ENCODE measurements at regions not wholly inside any gene's neighbourhood (a gene's known extent, or its start where the extent isn't known, plus 50 kb on each side); places are given as distances from the start of the nearest gene placed in this dataset.
"Not testable (repeated sequence)": the region's sequence is repeated elsewhere in the genome, so short reads cannot be mapped to it uniquely, and the experiment has no call there.

- H3K36me3 ChIP-seq (ENCODE audit: control insufficient read depth, insufficient read depth, low read length) = no peaks in the 10 kb centered on the region
- DNase-seq = no peak
- no peak overlapping the region for H3K4me3 ChIP-seq (ENCODE audit: low read length)
- no peaks in the 10 kb centered on the region for H3K4me1 ChIP-seq (ENCODE audit: control insufficient read depth, insufficient read depth, low read length)
- H3K9me3 ChIP-seq (ENCODE audit: control insufficient read depth, low read depth, low read length) = no peaks in the 10 kb centered on the region
- H3K27ac ChIP-seq (ENCODE audit: low read length) = no peak overlapping the region
- no peaks in the 10 kb centered on the region for H3K27me3 ChIP-seq (ENCODE audit: control insufficient read depth, insufficient read depth, low read length)
These were observed 227.2 kb upstream of the TP63 start for GRCh38 chr3:189404024-189404423.

- no peak overlapping the region for H3K4me3 ChIP-seq (ENCODE audit: low read length)
- no CpG with 5 or more reads among the region's 3 CpGs for WGBS (ENCODE audit: insufficient coverage, low lambda C conversion rate)
- no peaks in the 10 kb centered on the region for H3K9me3 ChIP-seq (ENCODE audit: control insufficient read depth, low read depth, low read length)
- no peaks in the 10 kb centered on the region for H3K36me3 ChIP-seq (ENCODE audit: control insufficient read depth, insufficient read depth, low read length)
- H3K27ac ChIP-seq (ENCODE audit: low read length) = no peak overlapping the region
- DNase-seq = no peak
- H3K4me1 ChIP-seq (ENCODE audit: control insufficient read depth, insufficient read depth, low read length) = no peaks in the 10 kb centered on the region
- H3K27me3 ChIP-seq (ENCODE audit: control insufficient read depth, insufficient read depth, low read length) = no peaks in the 10 kb centered on the region
These were observed 226.2 kb upstream of the TP63 start for GRCh38 chr3:189404797-189405484.

- no peaks in the 10 kb centered on the region for H3K4me1 ChIP-seq (ENCODE audit: control insufficient read depth, insufficient read depth, low read length)
- no peak overlapping the region for H3K27ac ChIP-seq (ENCODE audit: low read length)
- no peaks in the 10 kb centered on the region for H3K36me3 ChIP-seq (ENCODE audit: control insufficient read depth, insufficient read depth, low read length)
- H3K9me3 ChIP-seq (ENCODE audit: control insufficient read depth, low read depth, low read length) = no peaks in the 10 kb centered on the region
- peak in 1 of 2 donors; percentile 17 for DNase-seq
- WGBS (ENCODE audit: insufficient coverage, low lambda C conversion rate) = no CpG with 5 or more reads among the region's 1 CpG
- H3K4me3 ChIP-seq (ENCODE audit: low read length) = no peak overlapping the region
- H3K27me3 ChIP-seq (ENCODE audit: control insufficient read depth, insufficient read depth, low read length) = no peaks in the 10 kb centered on the region
These were observed 225.0 kb upstream of the TP63 start for GRCh38 chr3:189406148-189406547.

- Histone ChIP-seq H3K36me3 (ENCODE audit: control insufficient read depth, insufficient read depth, low read length) (no peaks in the 10 kb centered on the region), H3K4me3 (ENCODE audit: low read length) (no peak overlapping the region), H3K4me1 (ENCODE audit: control insufficient read depth, insufficient read depth, low read length) (no peaks in the 10 kb centered on the region), H3K27me3 (ENCODE audit: control insufficient read depth, insufficient read depth, low read length) (no peaks in the 10 kb centered on the region), H3K27ac (ENCODE audit: low read length) (no peak overlapping the region), H3K9me3 (ENCODE audit: control insufficient read depth, low read depth, low read length) (no peaks in the 10 kb centered on the region)
- WGBS (ENCODE audit: insufficient coverage, low lambda C conversion rate) = 93% methylated on average over 1 of the region's 1 CpG
- DNase-seq = no peak
These were observed 220.7 kb upstream of the TP63 start for GRCh38 chr3:189410522-189410921.

- Histone ChIP-seq H3K9me3 (ENCODE audit: control insufficient read depth, low read depth, low read length) (no peaks in the 10 kb centered on the region), H3K4me3 (ENCODE audit: low read length) (no peak overlapping the region), H3K4me1 (ENCODE audit: control insufficient read depth, insufficient read depth, low read length) (no peaks in the 10 kb centered on the region), H3K27ac (ENCODE audit: low read length) (no peak overlapping the region), H3K27me3 (ENCODE audit: control insufficient read depth, insufficient read depth, low read length) (no peaks in the 10 kb centered on the region), H3K36me3 (ENCODE audit: control insufficient read depth, insufficient read depth, low read length) (no peaks in the 10 kb centered on the region)
- no peak for DNase-seq
- 80% methylated on average over 1 of the region's 3 CpGs for WGBS (ENCODE audit: insufficient coverage, low lambda C conversion rate)
These were observed 212.2 kb upstream of the TP63 start for GRCh38 chr3:189419038-189419437.

- no peak for DNase-seq
- no CpG with 5 or more reads among the region's 1 CpG for WGBS (ENCODE audit: insufficient coverage, low lambda C conversion rate)
- Histone ChIP-seq H3K27ac (ENCODE audit: low read length) (no peak overlapping the region), H3K27me3 (ENCODE audit: control insufficient read depth, insufficient read depth, low read length) (no peaks in the 10 kb centered on the region), H3K4me1 (ENCODE audit: control insufficient read depth, insufficient read depth, low read length) (no peaks in the 10 kb centered on the region), H3K36me3 (ENCODE audit: control insufficient read depth, insufficient read depth, low read length) (no peaks in the 10 kb centered on the region), H3K9me3 (ENCODE audit: control insufficient read depth, low read depth, low read length) (no peaks in the 10 kb centered on the region), H3K4me3 (ENCODE audit: low read length) (no peak overlapping the region)
These were observed 211.5 kb upstream of the TP63 start for GRCh38 chr3:189419683-189420082.

- Histone ChIP-seq H3K9me3 (ENCODE audit: control insufficient read depth, low read depth, low read length) (no peaks in the 10 kb centered on the region), H3K36me3 (ENCODE audit: control insufficient read depth, insufficient read depth, low read length) (no peaks in the 10 kb centered on the region), H3K4me3 (ENCODE audit: low read length) (no peak overlapping the region), H3K27ac (ENCODE audit: low read length) (no peak overlapping the region), H3K27me3 (ENCODE audit: control insufficient read depth, insufficient read depth, low read length) (no peaks in the 10 kb centered on the region), H3K4me1 (ENCODE audit: control insufficient read depth, insufficient read depth, low read length) (no peaks in the 10 kb centered on the region)
- 80% methylated on average over 1 of the region's 2 CpGs for WGBS (ENCODE audit: insufficient coverage, low lambda C conversion rate)
- no peak for DNase-seq
These were observed 206.3 kb upstream of the TP63 start for GRCh38 chr3:189424922-189425321.

GRCh38 chr3:189429019-189429418 is 202.2 kb upstream of the TP63 start:
- Histone ChIP-seq H3K4me1 (ENCODE audit: control insufficient read depth, insufficient read depth, low read length) (no peaks in the 10 kb centered on the region), H3K27ac (ENCODE audit: low read length) (no peak overlapping the region), H3K36me3 (ENCODE audit: control insufficient read depth, insufficient read depth, low read length) (no peaks in the 10 kb centered on the region), H3K9me3 (ENCODE audit: control insufficient read depth, low read depth, low read length) (no peaks in the 10 kb centered on the region), H3K4me3 (ENCODE audit: low read length) (no peak overlapping the region), H3K27me3 (ENCODE audit: control insufficient read depth, insufficient read depth, low read length) (no peaks in the 10 kb centered on the region)
- whole genome bisulfite sequencing (ENCODE audit: insufficient coverage, low lambda C conversion rate) = 63% methylated on average over 1 of the region's 1 CpG
- no peak for DNase-seq

GRCh38 chr3:189430166-189430565 is 201.0 kb upstream of the TP63 start:
- no peaks in the 10 kb centered on the region for H3K27me3 ChIP-seq (ENCODE audit: control insufficient read depth, insufficient read depth, low read length)
- H3K27ac ChIP-seq (ENCODE audit: low read length) = no peak overlapping the region
- WGBS (ENCODE audit: insufficient coverage, low lambda C conversion rate) = no CpG with 5 or more reads among the region's 2 CpGs
- no peak overlapping the region for H3K4me3 ChIP-seq (ENCODE audit: low read length)
- H3K9me3 ChIP-seq (ENCODE audit: control insufficient read depth, low read depth, low read length) = no peaks in the 10 kb centered on the region
- DNase-seq = no peak
- no peaks in the 10 kb centered on the region for H3K36me3 ChIP-seq (ENCODE audit: control insufficient read depth, insufficient read depth, low read length)
- H3K4me1 ChIP-seq (ENCODE audit: control insufficient read depth, insufficient read depth, low read length) = no peaks in the 10 kb centered on the region

- H3K4me3 ChIP-seq (ENCODE audit: low read length); H3K36me3 ChIP-seq (ENCODE audit: control insufficient read depth, insufficient read depth, low read length); H3K27ac ChIP-seq (ENCODE audit: low read length); H3K27me3 ChIP-seq (ENCODE audit: control insufficient read depth, insufficient read depth, low read length); H3K4me1 ChIP-seq (ENCODE audit: control insufficient read depth, insufficient read depth, low read length); DNase-seq; H3K9me3 ChIP-seq (ENCODE audit: control insufficient read depth, low read depth, low read length): not testable (repeated sequence)
- 100% methylated on average over 4 of the region's 10 CpGs for WGBS (ENCODE audit: insufficient coverage, low lambda C conversion rate)
These were observed 188.9 kb upstream of the TP63 start for GRCh38 chr3:189442257-189442656.

- H3K36me3 ChIP-seq (ENCODE audit: control insufficient read depth, insufficient read depth, low read length) = no peaks in the 10 kb centered on the region
These were observed 184.1 kb upstream of the TP63 start for GRCh38 chr3:189446959-189447560.

More at GRCh38 chr3:189446959-189447560, 184.1 kb upstream of the TP63 start:
- no peak overlapping the region for H3K4me3 ChIP-seq (ENCODE audit: low read length)
- no peak for DNase-seq
- H3K27ac ChIP-seq (ENCODE audit: low read length) = no peak overlapping the region
- H3K27me3 ChIP-seq (ENCODE audit: control insufficient read depth, insufficient read depth, low read length) = no peaks in the 10 kb centered on the region
- H3K9me3 ChIP-seq (ENCODE audit: control insufficient read depth, low read depth, low read length) = no peaks in the 10 kb centered on the region
- no peaks in the 10 kb centered on the region for H3K4me1 ChIP-seq (ENCODE audit: control insufficient read depth, insufficient read depth, low read length)
- 100% methylated on average over 3 of the region's 3 CpGs for WGBS (ENCODE audit: insufficient coverage, low lambda C conversion rate)
